Thyroid gland (tissue), 4 donors: ENCODE measurements at regions not wholly inside any gene's neighbourhood (a gene's known extent, or its start where the extent isn't known, plus 50 kb on each side); places are given as distances from the start of the nearest gene placed in this dataset.

Experiments
- DNase-seq, 2 donors: peaks; one replicate each; pipeline ENCODE4 v3.0.0-alpha.2; 2019
- H3K27ac ChIP-seq, 3 donors: fragments of 200-600 bp; sonication (generic); 1 replicate in 2 of 3; 2 replicates in 1 of 3; pipeline ENCODE4 v1.5.1; 2016 to 2019; ENCODE audit warnings: mild to moderate bottlenecking in 1 of 3, moderate library complexity in 1 of 3
- H3K27me3 ChIP-seq: fragments of 200-600 bp; sonication (generic); one replicate; pipeline ENCODE4 v1.5.1; 2019
- H3K36me3 ChIP-seq, 2 donors: fragments of 200-600 bp; sonication (generic); one replicate each; pipeline ENCODE4 v1.5.1; 2016 to 2019
- H3K4me1 ChIP-seq, 2 donors: fragments of 200-600 bp; sonication (generic); one replicate each; pipeline ENCODE4 v1.5.1; 2017 to 2019
- H3K4me3 ChIP-seq, 3 donors: fragments of 200-600 bp; sonication (generic); replicated peaks in 1 of 3; 1 replicate in 2 of 3; 2 replicates in 1 of 3; pipeline ENCODE4 v1.5.1; 2016; ENCODE audit warnings: mild to moderate bottlenecking in 1 of 3
- H3K9me3 ChIP-seq: fragments of 200-600 bp; sonication (generic); one replicate; pipeline ENCODE4 v1.5.1; 2017
- CTCF ChIP-seq, 6 experiments: fragments of 200-600 bp in 3 of 6; fragments of 450-650 bp in 3 of 6; sonication (generic) in 3 of 6; IDR thresholded peaks; one replicate each; pipeline ENCODE4 v1.5.1; 2016 to 2019; ENCODE audit warnings: antibody characterized with exemption in 6 of 6, mild to moderate bottlenecking in 2 of 6, inconsistent platforms in 1 of 6, moderate library complexity in 1 of 6
- POLR2A ChIP-seq, 2 donors: fragments of 450-650 bp; IDR thresholded peaks; one replicate each; pipeline ENCODE4 v1.6.1; 2017; ENCODE audit warnings: antibody characterized with exemption in 2 of 2, mild to moderate bottlenecking in 2 of 2, moderate library complexity in 1 of 2
- WGBS, 2 donors: methylation state at CpG; one replicate each; pipeline ENCODE4 v1.1.5; 2017; 5-methylcytosine and 5-hydroxymethylcytosine counted together
- intact Hi-C: fragments of 100-400 bp; cut with DNase I; formaldehyde crosslinking; loops from one replicate; pipeline ENCODE4 v1.15.1; 2023

GRCh38 chr3:137083332-137083731 lies 125.5 kb downstream of the IL20RB start:
- H3K27ac ChIP-seq = no peak overlapping the region
- no peak overlapping the region for H3K4me3 ChIP-seq
- no peaks in the 10 kb centered on the region for H3K27me3 ChIP-seq
- intact Hi-C loops = no loop called here
- H3K36me3 ChIP-seq = no peaks in the 10 kb centered on the region
- TF ChIP-seq POLR2A (IDR thresholded peaks at IDR 0.05) = no peak
- no peak for TF ChIP-seq CTCF (IDR thresholded peaks at IDR 0.05)
- no peak for DNase-seq
- no peaks in the 10 kb centered on the region for H3K4me1 ChIP-seq
- 83 to 93% methylated on average over 2 of the region's 2 CpGs for WGBS, 2 donors
- no peaks in the 10 kb centered on the region for H3K9me3 ChIP-seq

GRCh38 chr3:137084586-137084985 lies 126.8 kb downstream of the IL20RB start:
- intact Hi-C loops = no loop called here
- H3K4me3 ChIP-seq = no peak overlapping the region
- H3K36me3 ChIP-seq = no peaks in the 10 kb centered on the region
- TF ChIP-seq POLR2A (IDR thresholded peaks at IDR 0.05) (no peak), CTCF (IDR thresholded peaks at IDR 0.05) (no peak)
- DNase-seq = no peak
- 35 to 58% methylated on average over 4 of the region's 4 CpGs for WGBS, 2 donors
- H3K4me1 ChIP-seq = no peaks in the 10 kb centered on the region
- no peak overlapping the region for H3K27ac ChIP-seq
- H3K9me3 ChIP-seq = no peaks in the 10 kb centered on the region
- no peaks in the 10 kb centered on the region for H3K27me3 ChIP-seq

- WGBS, 2 donors = 62 to 63% methylated on average over 3 of the region's 3 CpGs
- no peak overlapping the region for H3K27ac ChIP-seq
- TF ChIP-seq POLR2A (IDR thresholded peaks at IDR 0.05) (no peak), CTCF (IDR thresholded peaks at IDR 0.05) (no peak)
These were observed 139.6 kb downstream of the IL20RB start for GRCh38 chr3:137097386-137097785.

GRCh38 chr3:137097852-137098251 lies 140.1 kb downstream of the IL20RB start:
- 72 to 75% methylated on average over 5 of the region's 5 CpGs for WGBS, 2 donors

More at GRCh38 chr3:137097386-137097785, 139.6 kb downstream of the IL20RB start:
- no peak overlapping the region for H3K4me3 ChIP-seq
- H3K27me3 ChIP-seq = no peaks in the 10 kb centered on the region
- H3K36me3 ChIP-seq = no peaks in the 10 kb centered on the region
- no peaks in the 10 kb centered on the region for H3K4me1 ChIP-seq
- intact Hi-C loops = no loop called here
- no peaks in the 10 kb centered on the region for H3K9me3 ChIP-seq
- no peak for DNase-seq

More at GRCh38 chr3:137097852-137098251, 140.1 kb downstream of the IL20RB start:
- no peak overlapping the region for H3K4me3 ChIP-seq
- H3K4me1 ChIP-seq = no peaks in the 10 kb centered on the region
- no peak for DNase-seq
- intact Hi-C loops = no loop called here
- no peaks in the 10 kb centered on the region for H3K36me3 ChIP-seq
- TF ChIP-seq CTCF (IDR thresholded peaks at IDR 0.05) (no peak), POLR2A (IDR thresholded peaks at IDR 0.05) (no peak)
- H3K27ac ChIP-seq = no peak overlapping the region
- H3K27me3 ChIP-seq = no peaks in the 10 kb centered on the region
- no peaks in the 10 kb centered on the region for H3K9me3 ChIP-seq
